CD14-positive monocyte (primary cell): ENCODE measurements at regions not wholly inside any gene's neighbourhood (a gene's known extent, or its start where the extent isn't known, plus 50 kb on each side); places are given as distances from the start of the nearest gene placed in this dataset.

Experiments
- DNase-seq, 3 donors: peaks; one replicate each; pipeline ENCODE4 v3.0.0-alpha.2; 2011 to 2022
- H2AFZ ChIP-seq: 2 replicates; pipeline ENCODE4 v1.6.0; 2012; ENCODE audit warnings: mild to moderate bottlenecking, low read depth, low read length, inconsistent platforms; ENCODE audit not compliant: insufficient read depth, poor library complexity, severe bottlenecking
- H3K27ac ChIP-seq, 2 donors: 1 replicate in 1 of 2; 2 replicates in 1 of 2; pipeline ENCODE4 v1.5.1; 2012 to 2013; ENCODE audit warnings: low read length in 2 of 2, control low read depth in 1 of 2, inconsistent platforms in 1 of 2, low read depth in 1 of 2, mild to moderate bottlenecking in 1 of 2
- H3K27me3 ChIP-seq, 2 donors: one replicate each; pipeline versions ENCODE4 v1.6.0 to v1.6.1; 2011 to 2013; ENCODE audit warnings: low read length in 2 of 2; ENCODE audit not compliant: control insufficient read depth in 2 of 2, insufficient read depth in 2 of 2
- H3K36me3 ChIP-seq, 2 donors: replicated peaks in 1 of 2; 1 replicate in 1 of 2; 2 replicates in 1 of 2; pipeline versions ENCODE4 v1.5.1 to v1.6.1; 2012 to 2013; ENCODE audit warnings: low read length in 2 of 2, control low read depth in 1 of 2, inconsistent platforms in 1 of 2, mild to moderate bottlenecking in 1 of 2; ENCODE audit not compliant: insufficient read depth in 2 of 2, control insufficient read depth in 1 of 2
- H3K4me1 ChIP-seq, 2 donors: 1 replicate in 1 of 2; 2 replicates in 1 of 2; pipeline versions ENCODE4 v1.5.1 to v1.6.1; 2012 to 2013; ENCODE audit warnings: low read length in 2 of 2, control low read depth in 1 of 2, inconsistent platforms in 1 of 2, mild to moderate bottlenecking in 1 of 2, moderate library complexity in 1 of 2; ENCODE audit not compliant: insufficient read depth in 2 of 2, control insufficient read depth in 1 of 2
- H3K4me2 ChIP-seq: replicated peaks from 2 replicates; pipeline ENCODE3; 2012; ENCODE audit warnings: low read length, moderate library complexity, mild to moderate bottlenecking; ENCODE audit not compliant: poor library complexity, severe bottlenecking; ENCODE audit errors: extremely low read depth
- H3K4me3 ChIP-seq, 3 experiments: fragments of 200-600 bp in 1 of 3; sonication (generic) in 1 of 3; replicated peaks in 1 of 3; 1 replicate in 2 of 3; 2 replicates in 1 of 3; pipeline ENCODE4 v1.5.1; 2011 to 2013; ENCODE audit warnings: low read length in 3 of 3, mild to moderate bottlenecking in 3 of 3, control low read depth in 2 of 3, low read depth in 2 of 3, inconsistent platforms in 1 of 3, moderate library complexity in 1 of 3
- H3K79me2 ChIP-seq: 2 replicates; pipeline ENCODE4 v1.6.0; 2012; ENCODE audit warnings: mild to moderate bottlenecking, control low read depth, inconsistent platforms, low read length, moderate library complexity; ENCODE audit not compliant: insufficient read depth
- H3K9ac ChIP-seq: 2 replicates; pipeline ENCODE4 v1.6.0; 2017; ENCODE audit warnings: low read length, mild to moderate bottlenecking; ENCODE audit not compliant: insufficient read depth, poor library complexity, severe bottlenecking
- H3K9me3 ChIP-seq, 2 donors: replicated peaks in 1 of 2; 1 replicate in 1 of 2; 2 replicates in 1 of 2; pipeline versions ENCODE4 v1.5.1 to v1.6.1; 2012 to 2013; ENCODE audit warnings: low read length in 2 of 2, control low read depth in 1 of 2; ENCODE audit not compliant: control insufficient read depth in 1 of 2, insufficient read depth in 1 of 2
- H4K20me1 ChIP-seq: 2 replicates; pipeline ENCODE4 v1.6.0; 2012; ENCODE audit warnings: mild to moderate bottlenecking, low read length, control low read depth, moderate library complexity; ENCODE audit not compliant: insufficient read depth
- H3K27ac Mint-ChIP-seq, 7 donors: one replicate each; pipeline ENCODE4 v1.8.0; 2020; ENCODE audit warnings: mild to moderate bottlenecking in 7 of 7, mixed read lengths in 7 of 7, moderate library complexity in 6 of 7, inconsistent platforms in 2 of 7
- H3K27me3 Mint-ChIP-seq, 3 donors: one replicate each; pipeline ENCODE4 v1.8.0; 2021 to 2022; ENCODE audit warnings: low read depth in 3 of 3, mild to moderate bottlenecking in 3 of 3, mixed read lengths in 3 of 3, moderate library complexity in 3 of 3, inconsistent platforms in 1 of 3
- H3K36me3 Mint-ChIP-seq, 2 donors: one replicate each; pipeline ENCODE4 v1.8.0; 2020; ENCODE audit warnings: mixed read lengths in 2 of 2, inconsistent platforms in 1 of 2, mild to moderate bottlenecking in 1 of 2
- H3K4me1 Mint-ChIP-seq: one replicate; pipeline ENCODE4 v1.8.0; 2020; ENCODE audit warnings: mild to moderate bottlenecking, mixed read lengths
- H3K4me3 Mint-ChIP-seq, 2 donors: one replicate each; pipeline ENCODE4 v1.8.0; 2020; ENCODE audit warnings: mild to moderate bottlenecking in 2 of 2, mixed read lengths in 2 of 2, moderate library complexity in 1 of 2
- H3K9me3 Mint-ChIP-seq, 7 donors: one replicate each; pipeline ENCODE4 v1.8.0; 2020 to 2022; ENCODE audit warnings: mixed read lengths in 7 of 7, mild to moderate bottlenecking in 6 of 7, moderate library complexity in 6 of 7, inconsistent platforms in 2 of 7
- WGBS: methylation state at CpG from one replicate; pipeline ENCODE4 v1.1.5; 2013; ENCODE audit warnings: missing lambda C conversion rate; ENCODE audit not compliant: insufficient coverage; 5-methylcytosine and 5-hydroxymethylcytosine counted together
- intact Hi-C, 2 donors: fragments of 100-400 bp; cut with micrococcal nuclease; formaldehyde crosslinking; loops; one replicate each; pipeline versions ENCODE4 v1.15.0 to v1.15.1; 2023
- TF ChIP-seq, protein P1 (sequence below): fragments of 200-600 bp; IDR thresholded peaks from one replicate; pipeline ENCODE4 v1.8.0; 2022; ENCODE audit warnings: antibody characterized with exemption, mild to moderate bottlenecking

DNA sequence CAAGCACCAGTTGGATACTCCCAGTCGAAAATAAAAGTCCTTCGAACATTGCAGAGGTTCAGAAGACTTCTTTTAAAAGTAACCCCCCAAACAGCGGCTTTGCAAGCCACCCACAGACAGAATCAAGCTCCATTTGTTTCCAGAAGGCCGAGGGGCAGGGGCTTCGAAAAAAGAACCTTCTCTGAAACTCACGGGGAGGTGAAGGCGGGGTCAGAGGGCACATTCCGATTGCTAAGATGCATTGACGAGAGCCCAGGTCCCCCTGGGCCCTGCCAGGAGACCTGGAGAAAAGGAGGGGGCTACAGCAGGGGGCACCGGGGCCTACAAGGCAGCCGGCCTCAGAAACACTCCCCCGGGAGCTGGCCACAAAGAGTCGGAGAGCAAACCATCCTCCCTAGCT is 306.8 kb downstream of the MN1 start:
- Mint-ChIP-seq H3K9me3 (peaks cover 2 to 12% (median 7%) of the 10 kb centered on the region in 7 donors), H3K27ac (no peak overlapping the region), H3K4me1 (no peaks in the 10 kb centered on the region), H3K4me3 (no peak overlapping the region), H3K27me3 (peaks cover 0 to 2% (median 1%) of the 10 kb centered on the region in 3 donors), H3K36me3 (no peaks in the 10 kb centered on the region)
- peaks cover 0 to 6% of the 10 kb centered on the region in 2 donors for H3K9me3 ChIP-seq
- H3K9ac ChIP-seq, result no peak overlapping the region
- intact Hi-C loops, result no loop called here
- no peaks in the 10 kb centered on the region for H3K36me3 ChIP-seq
- no peak overlapping the region for H3K4me2 ChIP-seq
- H3K79me2 ChIP-seq, result no peaks in the 10 kb centered on the region
- H3K27me3 ChIP-seq, result no peaks in the 10 kb centered on the region
- TF ChIP-seq, protein P1, sequence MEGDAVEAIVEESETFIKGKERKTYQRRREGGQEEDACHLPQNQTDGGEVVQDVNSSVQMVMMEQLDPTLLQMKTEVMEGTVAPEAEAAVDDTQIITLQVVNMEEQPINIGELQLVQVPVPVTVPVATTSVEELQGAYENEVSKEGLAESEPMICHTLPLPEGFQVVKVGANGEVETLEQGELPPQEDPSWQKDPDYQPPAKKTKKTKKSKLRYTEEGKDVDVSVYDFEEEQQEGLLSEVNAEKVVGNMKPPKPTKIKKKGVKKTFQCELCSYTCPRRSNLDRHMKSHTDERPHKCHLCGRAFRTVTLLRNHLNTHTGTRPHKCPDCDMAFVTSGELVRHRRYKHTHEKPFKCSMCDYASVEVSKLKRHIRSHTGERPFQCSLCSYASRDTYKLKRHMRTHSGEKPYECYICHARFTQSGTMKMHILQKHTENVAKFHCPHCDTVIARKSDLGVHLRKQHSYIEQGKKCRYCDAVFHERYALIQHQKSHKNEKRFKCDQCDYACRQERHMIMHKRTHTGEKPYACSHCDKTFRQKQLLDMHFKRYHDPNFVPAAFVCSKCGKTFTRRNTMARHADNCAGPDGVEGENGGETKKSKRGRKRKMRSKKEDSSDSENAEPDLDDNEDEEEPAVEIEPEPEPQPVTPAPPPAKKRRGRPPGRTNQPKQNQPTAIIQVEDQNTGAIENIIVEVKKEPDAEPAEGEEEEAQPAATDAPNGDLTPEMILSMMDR, result no peak
- H3K4me1 ChIP-seq, result no peaks in the 10 kb centered on the region
- no peak overlapping the region for H2AFZ ChIP-seq
- no peaks in the 10 kb centered on the region for H4K20me1 ChIP-seq
- 86% methylated on average over 7 of the region's 13 CpGs for WGBS
- no peak overlapping the region for H3K27ac ChIP-seq
- H3K4me3 ChIP-seq, result no peak overlapping the region
- DNase-seq, result no peak

DNA sequence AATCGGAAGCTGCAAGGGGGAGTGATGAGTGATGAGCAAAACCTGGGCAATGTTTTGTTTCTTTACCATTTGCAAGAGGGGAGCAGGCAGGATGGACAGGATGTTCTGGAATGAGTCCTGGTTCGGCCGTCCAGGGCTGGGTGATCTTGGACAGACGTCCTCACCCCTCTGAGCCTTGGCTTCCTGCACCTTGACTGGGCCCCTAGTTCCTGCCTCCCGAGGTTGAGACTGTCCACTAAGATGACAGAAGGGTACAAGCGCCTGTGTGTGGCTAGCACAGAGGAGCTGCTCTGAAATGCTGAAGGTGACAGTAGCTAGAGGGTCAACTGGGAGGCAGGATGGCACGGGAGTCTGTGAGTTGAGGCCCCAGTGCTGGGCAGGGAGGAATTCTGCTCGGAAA is 306.2 kb downstream of the MN1 start:
- no peak overlapping the region for H3K4me3 ChIP-seq
- Mint-ChIP-seq H3K4me3 (no peak overlapping the region), H3K4me1 (no peaks in the 10 kb centered on the region), H3K9me3 (peaks cover 2 to 12% (median 7%) of the 10 kb centered on the region in 7 donors), H3K36me3 (no peaks in the 10 kb centered on the region), H3K27me3 (peaks cover 0 to 2% (median 1%) of the 10 kb centered on the region in 3 donors), H3K27ac (no peak overlapping the region)
- H3K9ac ChIP-seq, result no peak overlapping the region
- H3K36me3 ChIP-seq, result no peaks in the 10 kb centered on the region
- TF ChIP-seq, protein P1, result no peak
- no peak overlapping the region for H2AFZ ChIP-seq
- H3K27ac ChIP-seq, result no peak overlapping the region
- intact Hi-C loops, result no loop called here
- no peaks in the 10 kb centered on the region for H3K4me1 ChIP-seq
- DNase-seq, result no peak
- H4K20me1 ChIP-seq, result no peaks in the 10 kb centered on the region
- no peak overlapping the region for H3K4me2 ChIP-seq
- no peaks in the 10 kb centered on the region for H3K27me3 ChIP-seq
- H3K79me2 ChIP-seq, result no peaks in the 10 kb centered on the region
- WGBS, result 83% methylated on average over 8 of the region's 8 CpGs
- peaks cover 0 to 6% of the 10 kb centered on the region in 2 donors for H3K9me3 ChIP-seq
